SK-N-SH (cell line): ENCODE measurements at regions not wholly inside any gene's neighbourhood (a gene's known extent, or its start where the extent isn't known, plus 50 kb on each side); places are given as distances from the start of the nearest gene placed in this dataset.

Experiments used
- FOXM1 ChIP-seq: IDR thresholded peaks from 2 replicates; pipeline ENCODE4 v1.4.0; 2012; ENCODE audit warnings: low read depth, mild to moderate bottlenecking
- RFX5 ChIP-seq: IDR thresholded peaks from 2 replicates; pipeline ENCODE4 v1.6.1; 2012; ENCODE audit warnings: mild to moderate bottlenecking, improper control_type of control experiment, low read length
- RXRA ChIP-seq: IDR thresholded peaks from 2 replicates; pipeline ENCODE4 v1.4.0; 2012; ENCODE audit warnings: low read depth, mild to moderate bottlenecking, borderline replicate concordance
- TAF1 ChIP-seq: IDR thresholded peaks from 2 replicates; pipeline ENCODE4 v1.6.1; 2012; ENCODE audit warnings: low read depth, mild to moderate bottlenecking, low read length, moderate library complexity, borderline replicate concordance
- TEAD4 ChIP-seq: IDR thresholded peaks from 2 replicates; pipeline ENCODE4 v1.4.0; 2012; ENCODE audit warnings: mild to moderate bottlenecking, borderline replicate concordance; ENCODE audit not compliant: insufficient read depth
- TF ChIP-seq, protein P1 (sequence below): fragments of 200-600 bp; sonication (generic); IDR thresholded peaks from 2 replicates; pipeline ENCODE4 v1.6.1; 2017; ENCODE audit warnings: antibody characterized with exemption, mild to moderate bottlenecking, moderate library complexity

DNA sequence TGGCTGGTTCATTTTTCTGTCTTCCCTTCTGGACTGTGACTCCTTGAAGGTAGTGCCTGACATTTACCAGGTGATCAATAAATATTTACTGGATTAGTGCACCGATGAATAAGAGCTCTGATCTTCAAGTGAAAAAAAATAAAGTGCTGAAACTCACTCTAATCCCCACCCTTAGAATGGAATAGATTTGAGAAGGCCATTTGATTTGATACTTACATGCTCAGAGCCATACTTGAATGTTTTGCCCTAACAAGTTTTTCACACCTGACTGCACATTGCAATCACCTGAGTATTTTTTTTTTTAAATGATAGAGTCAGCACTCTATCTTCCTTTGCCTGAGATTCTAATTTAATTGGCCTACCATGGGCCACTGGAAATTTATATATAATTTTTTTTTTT, 105.7 kb downstream of the LRRC70 start:
- no peak for TF ChIP-seq TEAD4
- TF ChIP-seq, protein P1, sequence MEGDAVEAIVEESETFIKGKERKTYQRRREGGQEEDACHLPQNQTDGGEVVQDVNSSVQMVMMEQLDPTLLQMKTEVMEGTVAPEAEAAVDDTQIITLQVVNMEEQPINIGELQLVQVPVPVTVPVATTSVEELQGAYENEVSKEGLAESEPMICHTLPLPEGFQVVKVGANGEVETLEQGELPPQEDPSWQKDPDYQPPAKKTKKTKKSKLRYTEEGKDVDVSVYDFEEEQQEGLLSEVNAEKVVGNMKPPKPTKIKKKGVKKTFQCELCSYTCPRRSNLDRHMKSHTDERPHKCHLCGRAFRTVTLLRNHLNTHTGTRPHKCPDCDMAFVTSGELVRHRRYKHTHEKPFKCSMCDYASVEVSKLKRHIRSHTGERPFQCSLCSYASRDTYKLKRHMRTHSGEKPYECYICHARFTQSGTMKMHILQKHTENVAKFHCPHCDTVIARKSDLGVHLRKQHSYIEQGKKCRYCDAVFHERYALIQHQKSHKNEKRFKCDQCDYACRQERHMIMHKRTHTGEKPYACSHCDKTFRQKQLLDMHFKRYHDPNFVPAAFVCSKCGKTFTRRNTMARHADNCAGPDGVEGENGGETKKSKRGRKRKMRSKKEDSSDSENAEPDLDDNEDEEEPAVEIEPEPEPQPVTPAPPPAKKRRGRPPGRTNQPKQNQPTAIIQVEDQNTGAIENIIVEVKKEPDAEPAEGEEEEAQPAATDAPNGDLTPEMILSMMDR: no peak
- TF ChIP-seq RXRA: no peak
- no peak for TF ChIP-seq FOXM1
- TF ChIP-seq TAF1: no peak
- no peak for TF ChIP-seq RFX5
